CD1c-positive myeloid dendritic cell (primary cell): ENCODE measurements at regions not wholly inside any gene's neighbourhood (a gene's known extent, or its start where the extent isn't known, plus 50 kb on each side); places are given as distances from the start of the nearest gene placed in this dataset.
"Not testable (repeated sequence)": the region's sequence is repeated elsewhere in the genome, so short reads cannot be mapped to it uniquely, and the experiment has no call there.

ENCODE experiments used
- DNase-seq: peaks from one replicate; pipeline ENCODE4 v3.0.0-alpha.2; 2016; ENCODE audit errors: extremely low spot score

- peak; percentile 77 for DNase-seq
These were observed 424.4 kb upstream of the RUNX1 start for GRCh38 chr21:35473496-35473895.

GRCh38 chr21:35470522-35470921, 421.4 kb upstream of the RUNX1 start:
- peak; percentile 35 for DNase-seq

GRCh38 chr21:35469498-35469897, 420.4 kb upstream of the RUNX1 start:
- no peak for DNase-seq

- DNase-seq, result no peak
These were observed 419.9 kb upstream of the RUNX1 start for GRCh38 chr21:35468991-35469390.

GRCh38 chr21:35467566-35467965, 418.5 kb upstream of the RUNX1 start:
- no peak for DNase-seq

GRCh38 chr21:35466681-35467080, 417.6 kb upstream of the RUNX1 start:
- DNase-seq, result not testable (repeated sequence)

GRCh38 chr21:35465741-35466140, 416.6 kb upstream of the RUNX1 start:
- DNase-seq, result peak; percentile 32

GRCh38 chr21:35461700-35462099, 412.6 kb upstream of the RUNX1 start:
- DNase-seq, result no peak

GRCh38 chr21:35460441-35460840, 411.3 kb upstream of the RUNX1 start:
- DNase-seq, result no peak

- DNase-seq, result no peak
These were observed 409.3 kb upstream of the RUNX1 start for GRCh38 chr21:35458405-35458804.

GRCh38 chr21:35457097-35457804, 408.1 kb upstream of the RUNX1 start:
- no peak for DNase-seq

- peak; percentile 42 for DNase-seq
These were observed 402.2 kb upstream of the RUNX1 start for GRCh38 chr21:35451276-35451675.

- DNase-seq, result no peak
These were observed 401.7 kb upstream of the RUNX1 start for GRCh38 chr21:35450830-35451229.

- DNase-seq, result no peak
These were observed 400.7 kb upstream of the RUNX1 start for GRCh38 chr21:35449846-35450245.

- DNase-seq, result no peak
These were observed 399.9 kb upstream of the RUNX1 start for GRCh38 chr21:35448876-35449599.

- no peak for DNase-seq
These were observed 395.3 kb upstream of the RUNX1 start for GRCh38 chr21:35444391-35444790.

GRCh38 chr21:35441868-35442582, 392.9 kb upstream of the RUNX1 start:
- no peak for DNase-seq

GRCh38 chr21:35438643-35439404, 389.7 kb upstream of the RUNX1 start:
- DNase-seq, result peak; percentile 37

- no peak for DNase-seq
These were observed 388.8 kb upstream of the RUNX1 start for GRCh38 chr21:35437941-35438340.

GRCh38 chr21:35436899-35437298, 387.8 kb upstream of the RUNX1 start:
- DNase-seq, result no peak

- DNase-seq, result not testable (repeated sequence)
These were observed 383.5 kb upstream of the RUNX1 start for GRCh38 chr21:35432601-35433000.

- DNase-seq, result no peak
These were observed 381.2 kb upstream of the RUNX1 start for GRCh38 chr21:35430260-35430659.
